ENCODE measurements at regions not wholly inside any gene's neighbourhood (a gene's known extent, or its start where the extent isn't known, plus 50 kb on each side); places are given as distances from the start of the nearest gene placed in this dataset.
A peak's percentile ranks its signal among the peaks of the same experiment; 100 is the strongest.
"Not testable (repeated sequence)": the region's sequence is repeated elsewhere in the genome, so short reads cannot be mapped to it uniquely, and the experiment has no call there.

DNA sequence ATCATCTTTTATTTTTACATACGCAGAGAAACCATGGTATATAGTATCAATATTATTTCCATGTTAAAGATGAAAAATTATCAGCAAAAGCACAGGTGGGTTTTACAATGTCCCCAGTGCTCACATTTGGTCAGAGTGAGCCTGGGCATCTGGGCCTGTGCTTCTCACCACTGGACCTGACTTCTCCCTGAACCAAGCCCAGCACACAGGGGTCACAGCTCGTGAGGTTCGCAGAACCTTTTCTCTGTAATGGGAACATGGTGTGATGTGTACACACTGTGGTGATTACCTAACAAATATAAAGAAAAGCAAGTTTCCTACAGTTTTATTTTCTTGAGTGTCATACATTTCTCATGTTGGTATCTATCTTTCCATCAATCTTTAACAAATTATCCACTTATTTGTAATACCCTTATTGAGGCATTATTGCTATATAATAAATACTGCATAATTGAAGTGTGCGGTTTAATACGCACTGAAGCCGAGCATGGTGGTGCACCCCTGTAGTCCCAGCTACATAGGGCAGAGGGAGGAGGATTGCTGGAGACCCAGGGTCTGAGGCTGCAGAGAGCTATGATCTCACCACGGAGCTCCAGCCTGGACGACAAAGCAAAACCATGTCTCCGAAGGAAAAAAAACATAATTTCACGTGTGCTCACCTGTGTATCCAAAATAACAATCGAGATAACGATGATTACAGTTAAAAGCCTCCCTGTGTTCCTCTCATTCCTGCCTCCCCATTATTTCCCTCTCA lies 743.2 kb downstream of the TMEM121 start:
- POLR2A ChIA-PET (ENCODE audit: low non-redundant PET), result no interaction called here

DNA sequence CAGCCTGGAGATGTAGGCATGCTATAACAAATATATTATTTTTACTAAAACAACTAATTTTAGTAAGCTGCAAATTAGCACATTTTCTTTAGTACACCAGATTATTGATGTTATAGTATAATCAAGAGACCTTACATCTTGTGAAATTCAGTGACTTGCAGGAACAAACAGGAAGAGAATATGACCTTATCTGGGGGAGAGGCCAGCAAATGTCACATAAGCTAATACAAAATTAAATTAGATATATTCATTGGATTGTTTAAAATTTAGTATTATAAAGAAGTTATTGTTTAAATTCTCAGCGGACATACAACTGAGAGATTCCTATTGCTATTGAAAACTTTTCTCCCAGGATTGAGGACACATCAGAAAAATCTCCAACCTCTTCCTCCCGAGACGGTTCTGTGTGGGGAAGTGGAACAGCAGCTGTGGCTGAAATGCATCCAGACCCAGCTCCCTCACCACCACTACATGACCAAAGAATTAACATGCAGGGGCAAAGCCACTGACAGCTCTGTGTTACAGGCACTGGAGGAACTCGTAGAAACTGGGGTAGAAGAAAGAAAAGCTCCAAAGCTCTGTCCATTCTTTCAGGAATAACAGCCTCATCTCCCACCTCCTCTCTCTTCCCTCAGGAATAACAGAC lies 744.2 kb downstream of the TMEM121 start:
- H3K27ac ChIP-seq; POLR2A ChIA-PET (ENCODE audit: low non-redundant PET); DNase-seq (ENCODE audit: low spot score); CTCF ChIA-PET: not testable (repeated sequence)

More for the DNA sequence above, 743.2 kb downstream of the TMEM121 start:
- no peak overlapping the region for H3K27ac ChIP-seq
- TF ChIP-seq, protein P1, sequence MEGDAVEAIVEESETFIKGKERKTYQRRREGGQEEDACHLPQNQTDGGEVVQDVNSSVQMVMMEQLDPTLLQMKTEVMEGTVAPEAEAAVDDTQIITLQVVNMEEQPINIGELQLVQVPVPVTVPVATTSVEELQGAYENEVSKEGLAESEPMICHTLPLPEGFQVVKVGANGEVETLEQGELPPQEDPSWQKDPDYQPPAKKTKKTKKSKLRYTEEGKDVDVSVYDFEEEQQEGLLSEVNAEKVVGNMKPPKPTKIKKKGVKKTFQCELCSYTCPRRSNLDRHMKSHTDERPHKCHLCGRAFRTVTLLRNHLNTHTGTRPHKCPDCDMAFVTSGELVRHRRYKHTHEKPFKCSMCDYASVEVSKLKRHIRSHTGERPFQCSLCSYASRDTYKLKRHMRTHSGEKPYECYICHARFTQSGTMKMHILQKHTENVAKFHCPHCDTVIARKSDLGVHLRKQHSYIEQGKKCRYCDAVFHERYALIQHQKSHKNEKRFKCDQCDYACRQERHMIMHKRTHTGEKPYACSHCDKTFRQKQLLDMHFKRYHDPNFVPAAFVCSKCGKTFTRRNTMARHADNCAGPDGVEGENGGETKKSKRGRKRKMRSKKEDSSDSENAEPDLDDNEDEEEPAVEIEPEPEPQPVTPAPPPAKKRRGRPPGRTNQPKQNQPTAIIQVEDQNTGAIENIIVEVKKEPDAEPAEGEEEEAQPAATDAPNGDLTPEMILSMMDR (conservative IDR thresholded peaks at IDR 0.05; ENCODE audit: low read depth), result no peak
- DNase-seq (ENCODE audit: low spot score), result no peak
- CTCF ChIA-PET, result no interaction called here

DNA sequence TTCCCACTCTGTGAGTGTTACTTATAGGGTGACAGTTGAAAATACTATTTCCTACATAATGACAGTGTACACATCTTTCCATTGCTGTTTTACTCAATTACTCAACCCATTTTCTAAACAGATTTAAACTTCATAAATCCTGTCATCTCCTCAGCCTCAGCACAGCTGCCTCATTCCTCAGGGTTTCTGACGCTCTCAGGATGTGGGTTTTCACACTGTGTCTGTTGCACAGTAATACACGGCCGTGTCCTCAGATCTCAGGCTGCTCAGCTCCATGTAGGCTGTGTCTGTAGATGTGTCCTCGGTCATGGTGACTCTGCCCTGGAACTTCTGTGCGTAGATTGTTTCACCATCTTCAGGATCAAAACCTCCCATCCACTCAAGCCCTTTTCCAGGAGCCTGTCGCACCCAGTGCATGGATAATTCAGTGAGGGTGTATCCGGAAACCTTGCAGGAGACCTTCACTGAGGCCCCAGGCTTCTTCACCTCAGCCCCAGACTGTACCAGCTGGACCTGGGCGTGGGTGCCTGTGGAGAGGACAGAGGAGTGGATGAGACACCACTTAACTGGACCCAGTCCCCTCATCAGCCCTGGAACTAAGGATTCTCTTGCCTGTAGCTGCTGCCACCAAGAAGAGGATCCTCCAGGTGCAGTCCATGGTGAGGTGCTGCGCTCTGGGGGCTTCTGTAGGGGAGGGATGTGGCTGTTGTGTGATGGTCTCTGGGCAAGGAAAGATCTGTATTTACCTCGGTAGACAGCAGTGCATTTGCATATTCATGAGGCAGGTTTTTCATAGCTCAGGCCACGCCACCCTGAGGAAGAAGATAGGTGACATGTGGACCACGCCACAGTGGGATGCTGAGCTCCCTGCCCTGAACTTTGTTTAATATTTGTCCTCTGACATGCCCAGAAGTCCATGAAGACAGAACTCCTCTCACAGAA lies 750.2 kb downstream of the TMEM121 start:
- TF ChIP-seq, protein P1 (conservative IDR thresholded peaks at IDR 0.05; ENCODE audit: low read depth), result no peak
- H3K27ac ChIP-seq, result no peak overlapping the region
- CTCF ChIA-PET, result interaction anchor here (0.6 to 1.3 kb wide), 4 partner anchors 9 to 123 kb away, joined by 3 to 4 read pairs (median 3); no protein-coding TSS in a partner anchor
- POLR2A ChIA-PET (ENCODE audit: low non-redundant PET), result no interaction called here
- no peak for DNase-seq (ENCODE audit: low spot score)

DNA sequence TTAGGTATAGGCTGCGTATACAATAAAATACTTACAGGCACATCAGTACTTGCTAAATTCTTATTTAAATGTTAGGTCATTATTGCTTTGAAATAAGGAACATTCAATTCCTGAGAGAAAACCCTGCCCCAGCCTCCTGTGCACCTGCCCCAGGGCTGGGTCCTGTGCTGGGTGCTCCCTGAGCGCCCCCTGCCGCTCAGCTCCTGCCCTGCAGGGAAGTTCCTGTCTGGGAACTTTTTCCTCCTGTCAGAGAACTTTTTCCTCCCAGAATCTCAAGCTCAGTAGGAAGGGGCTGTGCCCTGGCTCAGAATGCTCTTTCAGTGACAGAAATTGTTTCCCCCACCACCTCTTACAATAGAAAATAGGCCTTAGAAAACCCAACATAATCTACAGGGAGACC lies 751.1 kb downstream of the TMEM121 start:
- TF ChIP-seq, protein P1 (conservative IDR thresholded peaks at IDR 0.05; ENCODE audit: low read depth), result peak; percentile 49
- no peak for DNase-seq (ENCODE audit: low spot score)
- ChIA-PET CTCF (interaction anchor here (0.6 to 1.0 kb wide), 2 partner anchors 10 to 333 kb away, joined by 3 to 4 read pairs; no protein-coding TSS in a partner anchor), POLR2A (ENCODE audit: low non-redundant PET) (no interaction called here)
- no peak overlapping the region for H3K27ac ChIP-seq

DNA sequence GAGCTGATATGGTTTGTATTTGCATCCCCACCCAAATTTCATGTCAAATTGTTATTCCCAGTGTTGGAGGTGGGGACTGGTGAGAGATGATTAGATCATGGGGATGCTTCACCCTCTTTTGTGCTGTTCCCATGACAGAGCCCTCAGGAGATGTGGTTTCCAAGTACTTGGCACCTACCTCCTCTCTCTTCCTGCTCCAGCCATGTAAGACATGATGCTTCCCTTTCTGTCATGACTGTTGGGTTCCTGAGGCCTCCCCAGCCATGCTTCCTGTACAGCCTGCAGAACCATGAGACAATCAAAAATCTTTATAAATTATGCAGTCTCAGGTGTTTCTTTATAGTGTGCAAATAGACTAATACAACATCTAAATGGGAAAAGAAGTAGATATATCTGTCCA lies 754.5 kb downstream of the TMEM121 start:
- no peak overlapping the region for H3K27ac ChIP-seq
- CTCF ChIA-PET, result no interaction called here
- POLR2A ChIA-PET (ENCODE audit: low non-redundant PET), result no interaction called here
- TF ChIP-seq, protein P1 (conservative IDR thresholded peaks at IDR 0.05; ENCODE audit: low read depth), result no peak
- no peak for DNase-seq (ENCODE audit: low spot score)

DNA sequence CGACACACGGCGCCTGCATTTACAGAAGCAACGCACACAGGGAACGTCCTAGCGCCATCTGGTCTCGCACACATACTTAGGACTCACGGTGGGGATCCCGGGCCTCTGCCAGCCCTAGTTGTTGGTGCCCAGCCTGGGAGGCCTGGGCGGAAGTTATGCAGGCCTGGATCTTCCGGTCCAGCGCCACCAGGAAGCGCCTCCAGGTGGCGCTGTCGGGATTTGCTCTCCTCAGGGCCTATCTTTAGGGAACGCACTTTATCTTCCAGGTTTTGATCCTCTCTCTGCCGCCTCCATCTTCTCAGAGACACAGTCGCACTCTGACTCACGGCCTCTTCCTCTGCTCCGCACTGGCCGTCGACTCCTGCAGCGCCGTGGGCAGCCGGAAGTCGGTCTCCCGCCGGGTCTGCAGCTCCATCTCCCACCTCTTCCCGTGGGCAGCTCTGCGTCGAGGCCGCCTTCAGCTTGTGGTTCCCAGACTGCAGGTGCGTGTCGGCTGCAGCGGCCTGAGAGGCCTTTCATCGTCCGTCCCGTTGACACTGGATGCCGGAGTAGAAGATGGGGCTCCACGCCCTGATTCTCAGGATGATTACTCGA lies 760.4 kb downstream of the TMEM121 start:
- H3K27ac ChIP-seq, result no peak overlapping the region
- ChIA-PET CTCF (interaction anchor here (0.7 kb wide), 1 partner anchor 185 kb away, joined by 3 read pairs; no protein-coding TSS in a partner anchor), POLR2A (ENCODE audit: low non-redundant PET) (no interaction called here)
- no peak for DNase-seq (ENCODE audit: low spot score)
- TF ChIP-seq, protein P1 (conservative IDR thresholded peaks at IDR 0.05; ENCODE audit: low read depth), result no peak; the same call in 1 of the 2 replicates
